H7 (cell line): ENCODE measurements at regions not wholly inside any gene's neighbourhood (a gene's known extent, or its start where the extent isn't known, plus 50 kb on each side); places are given as distances from the start of the nearest gene placed in this dataset.

Source experiments
- DNase-seq: peaks from one replicate; pipeline ENCODE4 v3.0.0; 2012
- H3K27me3 ChIP-seq: 2 replicates; pipeline ENCODE4 v1.6.0; 2011; ENCODE audit warnings: mild to moderate bottlenecking, low read length; ENCODE audit not compliant: control insufficient read depth, insufficient read depth
- H3K36me3 ChIP-seq: replicated peaks from 2 replicates; pipeline ENCODE4 v1.5.1; 2011; ENCODE audit warnings: low read length; ENCODE audit not compliant: control insufficient read depth, insufficient read depth
- H3K4me3 ChIP-seq: 2 replicates; pipeline ENCODE4 v1.5.1; 2011; ENCODE audit warnings: low read depth, mild to moderate bottlenecking, control low read depth, low read length, moderate library complexity; ENCODE audit not compliant: insufficient read depth

- H3K27me3 ChIP-seq: no peaks in the 10 kb centered on the region
- no peak overlapping the region for H3K4me3 ChIP-seq
- DNase-seq: no peak
- no peaks in the 10 kb centered on the region for H3K36me3 ChIP-seq
Observed at GRCh38 chr2:16851126-16851525, 185.5 kb upstream of the CYRIA start.

- Histone ChIP-seq H3K4me3 (no peak overlapping the region), H3K27me3 (no peaks in the 10 kb centered on the region), H3K36me3 (no peaks in the 10 kb centered on the region)
- no peak for DNase-seq
Observed at GRCh38 chr2:16840496-16841172, 175.0 kb upstream of the CYRIA start.

GRCh38 chr2:16832910-16833309, 167.3 kb upstream of the CYRIA start:
- Histone ChIP-seq H3K36me3 (no peaks in the 10 kb centered on the region), H3K27me3 (no peaks in the 10 kb centered on the region), H3K4me3 (no peak overlapping the region)
- DNase-seq: no peak

GRCh38 chr2:16828828-16829160, 163.2 kb upstream of the CYRIA start:
- DNase-seq: peak; percentile 2
- no peaks in the 10 kb centered on the region for H3K36me3 ChIP-seq
- H3K4me3 ChIP-seq: no peak overlapping the region
- H3K27me3 ChIP-seq: no peaks in the 10 kb centered on the region

- no peaks in the 10 kb centered on the region for H3K36me3 ChIP-seq
- H3K4me3 ChIP-seq: no peak overlapping the region
- no peak for DNase-seq
- H3K27me3 ChIP-seq: no peaks in the 10 kb centered on the region
Observed at GRCh38 chr2:16828044-16828827, 162.6 kb upstream of the CYRIA start.

- no peaks in the 10 kb centered on the region for H3K36me3 ChIP-seq
- H3K27me3 ChIP-seq: no peaks in the 10 kb centered on the region
- H3K4me3 ChIP-seq: no peak overlapping the region
- DNase-seq: no peak
Observed at GRCh38 chr2:16824472-16824871, 158.8 kb upstream of the CYRIA start.

GRCh38 chr2:16821692-16822091, 156.1 kb upstream of the CYRIA start:
- no peaks in the 10 kb centered on the region for H3K36me3 ChIP-seq
- no peak for DNase-seq
- no peaks in the 10 kb centered on the region for H3K27me3 ChIP-seq
- no peak overlapping the region for H3K4me3 ChIP-seq

- Histone ChIP-seq H3K36me3 (no peaks in the 10 kb centered on the region), H3K4me3 (no peak overlapping the region), H3K27me3 (no peaks in the 10 kb centered on the region)
- DNase-seq: no peak
Observed at GRCh38 chr2:16818203-16818556, 152.5 kb upstream of the CYRIA start.

- Histone ChIP-seq H3K4me3 (no peak overlapping the region), H3K36me3 (no peaks in the 10 kb centered on the region), H3K27me3 (no peaks in the 10 kb centered on the region)
- no peak for DNase-seq
Observed at GRCh38 chr2:16817305-16818202, 151.9 kb upstream of the CYRIA start.

- no peaks in the 10 kb centered on the region for H3K27me3 ChIP-seq
- no peaks in the 10 kb centered on the region for H3K36me3 ChIP-seq
- H3K4me3 ChIP-seq: no peak overlapping the region
- DNase-seq: no peak
Observed at GRCh38 chr2:16816522-16816921, 150.9 kb upstream of the CYRIA start.

- H3K27me3 ChIP-seq: no peaks in the 10 kb centered on the region
- H3K4me3 ChIP-seq: no peak overlapping the region
- H3K36me3 ChIP-seq: no peaks in the 10 kb centered on the region
- DNase-seq: no peak
Observed at GRCh38 chr2:16816016-16816415, 150.4 kb upstream of the CYRIA start.

GRCh38 chr2:16813593-16813992, 148.0 kb upstream of the CYRIA start:
- no peak overlapping the region for H3K4me3 ChIP-seq
- no peaks in the 10 kb centered on the region for H3K27me3 ChIP-seq
- DNase-seq: no peak
- H3K36me3 ChIP-seq: no peaks in the 10 kb centered on the region

GRCh38 chr2:16798472-16798871, 132.8 kb upstream of the CYRIA start:
- no peak overlapping the region for H3K4me3 ChIP-seq

GRCh38 chr2:16791496-16791895, 125.9 kb upstream of the CYRIA start:
- Histone ChIP-seq H3K4me3 (no peak overlapping the region), H3K27me3 (no peaks in the 10 kb centered on the region), H3K36me3 (no peaks in the 10 kb centered on the region)
- DNase-seq: no peak

More at GRCh38 chr2:16798472-16798871, 132.8 kb upstream of the CYRIA start:
- no peaks in the 10 kb centered on the region for H3K36me3 ChIP-seq
- no peaks in the 10 kb centered on the region for H3K27me3 ChIP-seq
- no peak for DNase-seq

- H3K36me3 ChIP-seq: no peaks in the 10 kb centered on the region
Observed at GRCh38 chr2:16785149-16785548, 119.5 kb upstream of the CYRIA start.

More at GRCh38 chr2:16785149-16785548, 119.5 kb upstream of the CYRIA start:
- no peak overlapping the region for H3K4me3 ChIP-seq
- H3K27me3 ChIP-seq: no peaks in the 10 kb centered on the region
- no peak for DNase-seq
